ENCODE measurements at regions not wholly inside any gene's neighbourhood (a gene's known extent, or its start where the extent isn't known, plus 50 kb on each side); places are given as distances from the start of the nearest gene placed in this dataset. TPM values are rescaled to one million over a fixed set of nuclear protein-coding genes. Genes with fewer than 3 reads are reported as not detected.
"Not testable (repeated sequence)": the region's sequence is repeated elsewhere in the genome, so short reads cannot be mapped to it uniquely, and the experiment has no call there.

- DNase-seq, result no peak
These were observed 88.0 kb upstream of the TMEM229A start for GRCh38 chr7:124120911-124121310.

GRCh38 chr7:124113045-124113444 is 80.2 kb upstream of the TMEM229A start:
- DNase-seq, result no peak

GRCh38 chr7:124106575-124106974 is 73.7 kb upstream of the TMEM229A start:
- no peak for DNase-seq

- no peak for DNase-seq
These were observed 68.4 kb upstream of the TMEM229A start for GRCh38 chr7:124101173-124101768.

- no peak for DNase-seq
These were observed 67.3 kb upstream of the TMEM229A start for GRCh38 chr7:124100190-124100589.

- not testable (repeated sequence) for DNase-seq
These were observed 66.7 kb upstream of the TMEM229A start for GRCh38 chr7:124099585-124099984.

- no peak for DNase-seq
These were observed 56.8 kb upstream of the TMEM229A start for GRCh38 chr7:124089621-124090020.

- DNase-seq, result no peak
These were observed 55.7 kb upstream of the TMEM229A start for GRCh38 chr7:124088590-124088989.

- DNase-seq, result no peak
These were observed 54.0 kb upstream of the TMEM229A start for GRCh38 chr7:124086843-124087242.

- DNase-seq, result peak; percentile 68
These were observed 52.3 kb upstream of the TMEM229A start for GRCh38 chr7:124085179-124085578.

- DNase-seq, result peak; percentile 8
These were observed 51.2 kb upstream of the TMEM229A start for GRCh38 chr7:124084024-124084423.

Small RNA genes lying in the stretch of these regions (small RNA-seq; reads per million reads assigned to genes)
- gene RNU6-102P (ENCODE audit: low replicate concordance), result not detected

Measured in skin of body (tissue), 2 donors.